ENCODE measurements at regions not wholly inside any gene's neighbourhood (a gene's known extent, or its start where the extent isn't known, plus 50 kb on each side); places are given as distances from the start of the nearest gene placed in this dataset.
"Not testable (repeated sequence)": the region's sequence is repeated elsewhere in the genome, so short reads cannot be mapped to it uniquely, and the experiment has no call there.

DNA sequence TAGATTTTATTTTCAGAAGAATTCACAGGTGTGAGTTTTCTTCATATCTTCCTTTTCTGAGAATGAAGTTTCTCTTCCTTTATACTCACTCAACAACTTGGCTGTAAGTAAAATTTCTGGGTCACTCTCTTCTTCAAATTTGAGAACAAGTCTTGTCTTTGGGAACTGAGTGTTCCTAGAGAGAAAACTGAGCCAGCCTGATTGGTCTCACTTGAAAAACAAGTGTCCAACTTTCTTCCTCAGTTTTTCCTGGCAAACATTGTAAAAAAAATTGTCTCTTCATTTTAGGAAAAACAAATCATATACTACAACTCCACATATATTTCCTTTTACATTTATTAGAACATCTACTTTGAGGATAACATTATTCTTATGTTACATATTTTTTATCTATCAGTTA lies 156.1 kb upstream of the GHR start (continued):
- no peak for TF ChIP-seq SMAD3 (CRISPR knock-in tag; IDR thresholded peaks at IDR 0.05; ENCODE audit: borderline replicate concordance)
- no peak for TF ChIP-seq ZNF317 (CRISPR knock-in tag; IDR thresholded peaks at IDR 0.05; ENCODE audit: borderline replicate concordance, low read depth)
- no peak for TF ChIP-seq TCF7 (CRISPR knock-in tag; IDR thresholded peaks at IDR 0.05; ENCODE audit: low read depth)
- TF ChIP-seq GTF2I (CRISPR knock-in tag; conservative IDR thresholded peaks at IDR 0.05) = no peak

- ATAC-seq = not testable (repeated sequence)
These were observed 155.1 kb upstream of the GHR start for GRCh38 chr5:42268170-42268569.

DNA sequence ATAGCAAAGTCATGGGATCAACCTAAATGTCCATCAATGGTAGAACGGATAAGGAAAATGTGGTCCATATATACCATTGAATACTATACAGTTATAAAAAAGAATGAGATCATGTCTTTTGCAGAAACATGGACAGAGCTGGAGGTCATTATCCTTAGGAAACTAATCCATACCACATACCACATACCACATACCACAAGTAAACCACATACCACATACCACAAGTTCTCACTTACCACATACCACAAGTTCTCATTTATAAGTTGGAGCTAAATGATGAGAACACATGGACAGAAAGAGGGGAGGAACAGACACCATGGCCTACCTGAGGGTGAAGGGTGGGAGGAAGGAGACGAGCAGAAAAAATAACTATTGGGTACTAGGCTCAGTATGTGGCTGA lies 154.6 kb upstream of the GHR start:
- H3K27ac Mint-ChIP-seq = no peak overlapping the region
- CTCF ChIA-PET = no interaction called here
- POLR2A ChIA-PET = no interaction called here
- ATAC-seq = no peak
- DNase-seq (ENCODE audit: low spot score) = no peak
- H3K27me3 Mint-ChIP-seq (ENCODE audit: low read depth) = no peaks in the 10 kb centered on the region; the same call in 1 of the 2 replicates
- TF ChIP-seq, protein P1, sequence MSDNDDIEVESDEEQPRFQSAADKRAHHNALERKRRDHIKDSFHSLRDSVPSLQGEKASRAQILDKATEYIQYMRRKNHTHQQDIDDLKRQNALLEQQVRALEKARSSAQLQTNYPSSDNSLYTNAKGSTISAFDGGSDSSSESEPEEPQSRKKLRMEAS (CRISPR knock-in tag; IDR thresholded peaks at IDR 0.05) = no peak
- TF ChIP-seq AFF4 (CRISPR knock-in tag; IDR thresholded peaks at IDR 0.05; ENCODE audit: borderline replicate concordance) = no peak
- TF ChIP-seq ESRRA (CRISPR knock-in tag; IDR thresholded peaks at IDR 0.05; ENCODE audit: borderline replicate concordance) = no peak
- TF ChIP-seq ELF4 (CRISPR knock-in tag; IDR thresholded peaks at IDR 0.05; ENCODE audit: low read depth) = no peak
- no peak for TF ChIP-seq FOXP1 (CRISPR knock-in tag; IDR thresholded peaks at IDR 0.05; ENCODE audit: borderline replicate concordance)
- TF ChIP-seq KAT7 (CRISPR knock-in tag; IDR thresholded peaks at IDR 0.05; ENCODE audit: borderline replicate concordance) = no peak
- TF ChIP-seq ZNF121 (CRISPR knock-in tag; IDR thresholded peaks at IDR 0.05) = no peak
- no peak for TF ChIP-seq ZNF423 (CRISPR knock-in tag; IDR thresholded peaks at IDR 0.05)
- no peak for TF ChIP-seq TEAD1 (CRISPR knock-in tag; IDR thresholded peaks at IDR 0.05)
- no peak for TF ChIP-seq ZNF416 (CRISPR knock-in tag; IDR thresholded peaks at IDR 0.05)
- TF ChIP-seq TEAD4 (CRISPR knock-in tag; IDR thresholded peaks at IDR 0.05) = no peak
- TF ChIP-seq NR2C2 (CRISPR knock-in tag; IDR thresholded peaks at IDR 0.05) = no peak
- no peak for TF ChIP-seq ZBTB21 (CRISPR knock-in tag; IDR thresholded peaks at IDR 0.05; ENCODE audit: borderline replicate concordance)
- TF ChIP-seq IRF2 (CRISPR knock-in tag; IDR thresholded peaks at IDR 0.05; ENCODE audit: borderline replicate concordance, low read depth) = no peak
- no peak for TF ChIP-seq MXD4 (CRISPR knock-in tag; IDR thresholded peaks at IDR 0.05; ENCODE audit: borderline replicate concordance)
- TF ChIP-seq, protein P2, sequence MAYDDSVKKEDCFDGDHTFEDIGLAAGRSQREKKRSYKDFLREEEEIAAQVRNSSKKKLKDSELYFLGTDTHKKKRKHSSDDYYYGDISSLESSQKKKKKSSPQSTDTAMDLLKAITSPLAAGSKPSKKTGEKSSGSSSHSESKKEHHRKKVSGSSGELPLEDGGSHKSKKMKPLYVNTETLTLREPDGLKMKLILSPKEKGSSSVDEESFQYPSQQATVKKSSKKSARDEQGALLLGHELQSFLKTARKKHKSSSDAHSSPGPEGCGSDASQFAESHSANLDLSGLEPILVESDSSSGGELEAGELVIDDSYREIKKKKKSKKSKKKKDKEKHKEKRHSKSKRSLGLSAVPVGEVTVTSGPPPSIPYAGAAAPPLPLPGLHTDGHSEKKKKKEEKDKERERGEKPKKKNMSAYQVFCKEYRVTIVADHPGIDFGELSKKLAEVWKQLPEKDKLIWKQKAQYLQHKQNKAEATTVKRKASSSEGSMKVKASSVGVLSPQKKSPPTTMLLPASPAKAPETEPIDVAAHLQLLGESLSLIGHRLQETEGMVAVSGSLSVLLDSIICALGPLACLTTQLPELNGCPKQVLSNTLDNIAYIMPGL (CRISPR knock-in tag; IDR thresholded peaks at IDR 0.05) = no peak
- TF ChIP-seq, protein P3, sequence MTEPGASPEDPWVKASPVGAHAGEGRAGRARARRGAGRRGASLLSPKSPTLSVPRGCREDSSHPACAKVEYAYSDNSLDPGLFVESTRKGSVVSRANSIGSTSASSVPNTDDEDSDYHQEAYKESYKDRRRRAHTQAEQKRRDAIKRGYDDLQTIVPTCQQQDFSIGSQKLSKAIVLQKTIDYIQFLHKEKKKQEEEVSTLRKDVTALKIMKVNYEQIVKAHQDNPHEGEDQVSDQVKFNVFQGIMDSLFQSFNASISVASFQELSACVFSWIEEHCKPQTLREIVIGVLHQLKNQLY (CRISPR knock-in tag; IDR thresholded peaks at IDR 0.05) = no peak
- TF ChIP-seq ZNF425 (CRISPR knock-in tag; conservative IDR thresholded peaks at IDR 0.05) = no peak
- no peak for TF ChIP-seq ZNF396 (CRISPR knock-in tag; IDR thresholded peaks at IDR 0.05; ENCODE audit: borderline replicate concordance)
- H3K4me1 Mint-ChIP-seq = peaks cover 5% of the 10 kb centered on the region
- H3K9me3 Mint-ChIP-seq = peaks cover 17% of the 10 kb centered on the region
- no peaks in the 10 kb centered on the region for H3K36me3 Mint-ChIP-seq
- H3K4me3 Mint-ChIP-seq = no peak overlapping the region

More at GRCh38 chr5:42268170-42268569, 155.1 kb upstream of the GHR start:
- H3K4me3 Mint-ChIP-seq; H3K36me3 Mint-ChIP-seq; H3K4me1 Mint-ChIP-seq; H3K27ac Mint-ChIP-seq; CTCF ChIA-PET; POLR2A ChIA-PET; H3K27me3 Mint-ChIP-seq (ENCODE audit: low read depth); DNase-seq (ENCODE audit: low spot score): not testable (repeated sequence)
- peaks cover 17% of the 10 kb centered on the region for H3K9me3 Mint-ChIP-seq
